Lung (tissue), 11 donors: ENCODE measurements at regions not wholly inside any gene's neighbourhood (a gene's known extent, or its start where the extent isn't known, plus 50 kb on each side); places are given as distances from the start of the nearest gene placed in this dataset.
"Not testable (repeated sequence)": the region's sequence is repeated elsewhere in the genome, so short reads cannot be mapped to it uniquely, and the experiment has no call there.

Experiments
- ATAC-seq: fragments of 200-7000 bp; cut with Tn5 transposase; one replicate; pipeline ENCODE4 v1.9.1; 2020; ENCODE audit warnings: moderate number of reproducible peaks; ENCODE audit not compliant: insufficient read depth, low FRiP score
- DNase-seq, 3 donors: peaks; one replicate each; pipeline ENCODE4 v3.0.0-alpha.2; 2013 to 2017
- H3K27ac ChIP-seq, 2 donors: one replicate each; pipeline ENCODE4 v1.5.1; 2013; ENCODE audit warnings: mild to moderate bottlenecking in 2 of 2, moderate library complexity in 2 of 2, control low read depth in 1 of 2, inconsistent platforms in 1 of 2, low read depth in 1 of 2, low read length in 1 of 2
- H3K27me3 ChIP-seq, 3 donors: one replicate each; pipeline ENCODE4 v1.5.1; 2013; ENCODE audit warnings: low read length in 2 of 3; ENCODE audit not compliant: control insufficient read depth in 3 of 3, insufficient read depth in 3 of 3
- H3K36me3 ChIP-seq, 4 donors: one replicate each; pipeline ENCODE4 v1.5.1; 2013; ENCODE audit warnings: low read length in 4 of 4, mild to moderate bottlenecking in 1 of 4, moderate library complexity in 1 of 4; ENCODE audit not compliant: control insufficient read depth in 4 of 4, insufficient read depth in 4 of 4
- H3K4me1 ChIP-seq, 5 donors: one replicate each; pipeline ENCODE4 v1.5.1; 2013; ENCODE audit warnings: low read length in 5 of 5, mild to moderate bottlenecking in 2 of 5, moderate library complexity in 1 of 5; ENCODE audit not compliant: control insufficient read depth in 5 of 5, insufficient read depth in 5 of 5
- H3K4me3 ChIP-seq: one replicate; pipeline ENCODE4 v1.5.1; 2013; ENCODE audit warnings: mild to moderate bottlenecking, control low read depth, moderate library complexity
- H3K9ac ChIP-seq, 2 donors: one replicate each; pipeline ENCODE4 v1.5.1; 2013; ENCODE audit warnings: low read length in 2 of 2, control low read depth in 1 of 2; ENCODE audit not compliant: insufficient read depth in 1 of 2
- H3K9me3 ChIP-seq, 4 donors: one replicate each; pipeline ENCODE4 v1.5.1; 2013; ENCODE audit warnings: low read length in 3 of 4, mild to moderate bottlenecking in 1 of 4, moderate library complexity in 1 of 4; ENCODE audit not compliant: control insufficient read depth in 4 of 4, insufficient read depth in 3 of 4
- WGBS, 2 donors: extraction: QIAGEN DNeasy Blood & Tissue Kit; methylation state at CpG; one replicate each; pipeline ENCODE4 v1.1.7; 2013; 5-methylcytosine and 5-hydroxymethylcytosine counted together
- TF ChIP-seq, protein P1 (sequence below): IDR thresholded peaks from 2 replicates; pipeline ENCODE4 v1.5.1; 2012; ENCODE audit warnings: mild to moderate bottlenecking; ENCODE audit errors: control extremely low read depth, extremely low read depth
- donor health status: control.
- donor health status: control.
- donor health status: Bipolar disorder and iron deficiency.
- donor health status: healthy.
- donor health status: DM: yes; HTN: yes; CAD: no.

DNA sequence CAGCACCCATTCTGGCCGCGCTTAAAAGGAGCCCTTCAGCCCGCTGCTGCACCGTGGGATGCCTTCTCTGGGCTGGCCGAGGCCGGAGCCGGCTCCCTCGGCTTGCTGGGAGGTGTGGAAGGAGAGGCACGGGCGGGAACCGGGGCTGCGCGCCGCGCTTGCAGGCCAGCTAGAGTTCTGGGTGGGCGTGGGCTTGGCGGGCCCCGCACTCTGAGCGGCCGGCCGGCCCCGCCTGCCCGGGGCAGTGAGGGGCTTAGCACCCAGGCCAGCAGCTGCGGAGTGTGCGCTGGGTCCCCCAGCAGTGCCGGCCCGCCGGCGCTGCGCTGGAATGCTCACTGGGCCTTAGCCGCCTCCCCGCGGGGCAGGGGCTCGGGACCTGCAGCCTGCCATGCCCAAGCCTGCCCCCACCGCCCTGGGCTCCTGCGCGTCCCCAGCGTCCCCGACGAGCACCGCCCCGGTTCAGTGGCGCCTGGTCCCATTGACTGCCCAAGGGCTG, 111.3 kb downstream of the PCDH18 start:
- no peaks in the 10 kb centered on the region for H3K36me3 ChIP-seq
- H3K9ac ChIP-seq: no peak overlapping the region
- no peaks in the 10 kb centered on the region for H3K4me1 ChIP-seq
- no peak for DNase-seq
- no peaks in the 10 kb centered on the region for H3K27me3 ChIP-seq
- WGBS, 2 donors: 96 to 97% methylated on average over 33 to 43 of the region's 43 CpGs
- no peak for ATAC-seq
- TF ChIP-seq, protein P1, sequence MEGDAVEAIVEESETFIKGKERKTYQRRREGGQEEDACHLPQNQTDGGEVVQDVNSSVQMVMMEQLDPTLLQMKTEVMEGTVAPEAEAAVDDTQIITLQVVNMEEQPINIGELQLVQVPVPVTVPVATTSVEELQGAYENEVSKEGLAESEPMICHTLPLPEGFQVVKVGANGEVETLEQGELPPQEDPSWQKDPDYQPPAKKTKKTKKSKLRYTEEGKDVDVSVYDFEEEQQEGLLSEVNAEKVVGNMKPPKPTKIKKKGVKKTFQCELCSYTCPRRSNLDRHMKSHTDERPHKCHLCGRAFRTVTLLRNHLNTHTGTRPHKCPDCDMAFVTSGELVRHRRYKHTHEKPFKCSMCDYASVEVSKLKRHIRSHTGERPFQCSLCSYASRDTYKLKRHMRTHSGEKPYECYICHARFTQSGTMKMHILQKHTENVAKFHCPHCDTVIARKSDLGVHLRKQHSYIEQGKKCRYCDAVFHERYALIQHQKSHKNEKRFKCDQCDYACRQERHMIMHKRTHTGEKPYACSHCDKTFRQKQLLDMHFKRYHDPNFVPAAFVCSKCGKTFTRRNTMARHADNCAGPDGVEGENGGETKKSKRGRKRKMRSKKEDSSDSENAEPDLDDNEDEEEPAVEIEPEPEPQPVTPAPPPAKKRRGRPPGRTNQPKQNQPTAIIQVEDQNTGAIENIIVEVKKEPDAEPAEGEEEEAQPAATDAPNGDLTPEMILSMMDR: no peak
- no peaks in the 10 kb centered on the region for H3K9me3 ChIP-seq
- H3K27ac ChIP-seq: no peak overlapping the region
- no peak overlapping the region for H3K4me3 ChIP-seq

DNA sequence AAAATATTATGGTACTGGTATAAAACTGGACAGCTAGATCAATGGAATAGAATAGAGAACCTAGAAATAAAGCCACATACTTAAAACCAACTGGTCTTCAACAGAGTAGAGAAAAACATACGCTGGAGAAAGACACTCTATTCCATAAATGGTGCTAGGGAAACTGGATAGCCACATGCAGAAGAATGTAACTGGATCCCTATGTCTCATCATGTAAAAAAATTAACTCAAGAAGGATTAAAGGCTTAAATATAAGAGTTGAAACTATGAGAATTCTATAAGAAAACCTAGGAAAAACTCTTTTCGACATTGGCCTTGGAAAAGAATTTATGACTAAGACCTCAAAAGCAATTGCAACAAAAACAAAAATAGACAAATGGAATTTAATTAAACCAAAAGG, 114.6 kb downstream of the PCDH18 start:
- Histone ChIP-seq H3K9ac (no peak overlapping the region), H3K4me1 (no peaks in the 10 kb centered on the region), H3K36me3 (no peaks in the 10 kb centered on the region), H3K4me3 (no peak overlapping the region), H3K9me3 (no peaks in the 10 kb centered on the region), H3K27ac (no peak overlapping the region), H3K27me3 (no peaks in the 10 kb centered on the region)
- ATAC-seq (no peak), DNase-seq (no peak)
- TF ChIP-seq, protein P1: no peak
- WGBS, 2 donors: 90% methylated on average over 2 of the region's 2 CpGs

DNA sequence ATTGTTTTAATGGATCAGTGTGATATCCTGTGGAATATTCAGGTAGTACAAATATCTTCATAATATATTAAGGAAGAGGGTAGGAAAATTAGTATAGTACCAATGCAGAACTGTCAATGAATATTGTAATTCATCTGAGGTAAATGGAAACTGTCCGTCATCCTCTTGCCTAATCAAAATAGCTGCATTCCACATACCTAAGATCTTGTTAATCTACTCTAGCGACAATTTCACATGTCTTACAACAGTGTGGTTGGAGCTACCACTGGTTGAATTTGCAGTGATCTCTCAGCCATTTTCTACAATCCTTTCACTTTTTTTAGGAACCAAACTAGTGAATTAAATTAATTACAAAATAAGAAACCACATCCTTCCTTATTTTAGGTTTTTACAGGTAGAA, 117.5 kb downstream of the PCDH18 start:
- WGBS, 2 donors: 87 to 92% methylated on average over 2 of the region's 2 CpGs
- no peak overlapping the region for H3K4me3 ChIP-seq
- H3K4me1 ChIP-seq: no peaks in the 10 kb centered on the region
- DNase-seq: no peak
- no peak overlapping the region for H3K27ac ChIP-seq
- no peaks in the 10 kb centered on the region for H3K36me3 ChIP-seq
- ATAC-seq: no peak
- no peaks in the 10 kb centered on the region for H3K27me3 ChIP-seq
- no peaks in the 10 kb centered on the region for H3K9me3 ChIP-seq
- no peak overlapping the region for H3K9ac ChIP-seq
- TF ChIP-seq, protein P1: no peak

DNA sequence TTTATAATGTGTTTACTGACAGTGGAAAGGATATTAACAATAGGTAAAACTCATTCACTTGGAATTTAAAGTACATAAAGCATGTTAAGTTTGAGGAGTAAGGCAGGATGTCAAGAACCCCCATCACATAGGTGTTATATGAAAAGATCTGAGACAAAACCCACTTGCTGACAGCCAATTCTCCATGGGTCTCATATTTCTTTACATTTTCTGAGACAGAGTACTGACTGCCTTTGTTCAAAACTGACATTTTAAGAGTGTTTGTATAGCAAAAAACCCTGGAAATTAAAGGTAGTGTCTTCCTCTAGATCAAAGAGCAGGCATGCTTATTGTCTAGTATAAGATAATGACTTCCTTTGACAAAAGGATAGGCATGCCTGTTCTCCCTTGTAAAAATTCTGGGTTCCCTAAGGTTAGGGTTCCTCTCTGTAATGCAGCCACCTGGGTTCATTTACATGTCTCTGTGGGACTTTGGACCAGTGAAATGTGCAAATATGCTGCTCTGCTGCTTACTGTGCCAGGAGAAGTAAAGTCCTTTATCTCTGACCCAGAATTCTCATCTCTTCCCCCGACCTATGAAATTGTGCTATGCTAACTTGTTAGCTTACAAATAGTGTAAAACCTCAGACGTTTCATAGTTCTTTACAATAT, 123.6 kb downstream of the PCDH18 start:
- Histone ChIP-seq H3K9me3 (no peaks in the 10 kb centered on the region), H3K4me1 (no peaks in the 10 kb centered on the region), H3K9ac (no peak overlapping the region), H3K27me3 (no peaks in the 10 kb centered on the region), H3K36me3 (no peaks in the 10 kb centered on the region), H3K27ac (no peak overlapping the region), H3K4me3 (no peak overlapping the region)
- ATAC-seq (no peak), DNase-seq (no peak)
- TF ChIP-seq, protein P1: no peak
- WGBS, 2 donors: 65 to 81% methylated on average over 2 of the region's 2 CpGs

DNA sequence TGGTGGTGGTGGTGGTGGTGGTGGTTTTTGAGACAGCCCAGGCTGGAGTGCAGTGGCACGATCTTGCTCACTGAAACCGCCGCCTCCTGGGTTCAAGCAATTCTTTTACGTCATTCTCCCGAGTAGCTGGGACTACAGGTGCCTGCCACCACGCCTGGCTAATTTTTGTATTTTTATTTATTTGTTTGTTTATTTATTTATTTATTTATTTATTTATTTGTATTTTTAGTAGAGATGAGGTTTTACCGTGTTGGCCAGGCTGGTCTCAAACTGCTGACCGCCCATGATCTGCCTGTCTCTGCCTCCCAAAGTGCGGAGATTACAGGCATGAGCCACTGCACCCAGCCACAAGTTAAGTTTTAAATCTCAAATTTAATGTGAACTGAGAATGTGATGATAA, 126.5 kb downstream of the PCDH18 start:
- whole genome bisulfite sequencing, 2 donors: 94 to 100% methylated on average over 9 of the region's 9 CpGs
- H3K27me3 ChIP-seq, H3K4me3 ChIP-seq, ATAC-seq, H3K4me1 ChIP-seq, H3K9me3 ChIP-seq, H3K36me3 ChIP-seq, H3K27ac ChIP-seq, DNase-seq, H3K9ac ChIP-seq: not testable (repeated sequence)
